ENCODE measurements at regions not wholly inside any gene's neighbourhood (a gene's known extent, or its start where the extent isn't known, plus 50 kb on each side); places are given as distances from the start of the nearest gene placed in this dataset.

- TF ChIP-seq POLR2A (IDR thresholded peaks at IDR 0.05): no peak
- no peak for TF ChIP-seq CTCF (IDR thresholded peaks at IDR 0.05)
Measured at GRCh38 chrX:95911062-95911461, 773.6 kb upstream of the DIAPH2 start.
